Thyroid gland (tissue), 4 donors: ENCODE measurements at regions not wholly inside any gene's neighbourhood (a gene's known extent, or its start where the extent isn't known, plus 50 kb on each side); places are given as distances from the start of the nearest gene placed in this dataset.
A peak's percentile ranks its signal among the peaks of the same experiment; 100 is the strongest.

Experiments used
- DNase-seq, 2 donors: peaks; one replicate each; pipeline ENCODE4 v3.0.0-alpha.2; 2019
- H3K27ac ChIP-seq, 3 donors: fragments of 200-600 bp; sonication (generic); 1 replicate in 2 of 3; 2 replicates in 1 of 3; pipeline ENCODE4 v1.5.1; 2016 to 2019; ENCODE audit warnings: mild to moderate bottlenecking in 1 of 3, moderate library complexity in 1 of 3
- H3K27me3 ChIP-seq: fragments of 200-600 bp; sonication (generic); one replicate; pipeline ENCODE4 v1.5.1; 2019
- H3K36me3 ChIP-seq, 2 donors: fragments of 200-600 bp; sonication (generic); one replicate each; pipeline ENCODE4 v1.5.1; 2016 to 2019
- H3K4me1 ChIP-seq, 2 donors: fragments of 200-600 bp; sonication (generic); one replicate each; pipeline ENCODE4 v1.5.1; 2017 to 2019
- H3K4me3 ChIP-seq, 3 donors: fragments of 200-600 bp; sonication (generic); replicated peaks in 1 of 3; 1 replicate in 2 of 3; 2 replicates in 1 of 3; pipeline ENCODE4 v1.5.1; 2016; ENCODE audit warnings: mild to moderate bottlenecking in 1 of 3
- H3K9me3 ChIP-seq: fragments of 200-600 bp; sonication (generic); one replicate; pipeline ENCODE4 v1.5.1; 2017
- CTCF ChIP-seq, 6 experiments: fragments of 200-600 bp in 3 of 6; fragments of 450-650 bp in 3 of 6; sonication (generic) in 3 of 6; IDR thresholded peaks; one replicate each; pipeline ENCODE4 v1.5.1; 2016 to 2019; ENCODE audit warnings: antibody characterized with exemption in 6 of 6, mild to moderate bottlenecking in 2 of 6, inconsistent platforms in 1 of 6, moderate library complexity in 1 of 6
- POLR2A ChIP-seq, 2 donors: fragments of 450-650 bp; IDR thresholded peaks; one replicate each; pipeline ENCODE4 v1.6.1; 2017; ENCODE audit warnings: antibody characterized with exemption in 2 of 2, mild to moderate bottlenecking in 2 of 2, moderate library complexity in 1 of 2
- WGBS, 2 donors: methylation state at CpG; one replicate each; pipeline ENCODE4 v1.1.5; 2017; 5-methylcytosine and 5-hydroxymethylcytosine counted together
- intact Hi-C: fragments of 100-400 bp; cut with DNase I; formaldehyde crosslinking; loops from one replicate; pipeline ENCODE4 v1.15.1; 2023

- intact Hi-C loops, result no loop called here
- 79 to 91% methylated on average over 4 of the region's 4 CpGs for WGBS, 2 donors
- TF ChIP-seq CTCF (IDR thresholded peaks at IDR 0.05) (no peak), POLR2A (IDR thresholded peaks at IDR 0.05) (no peak)
- Histone ChIP-seq H3K4me3 (no peak overlapping the region), H3K36me3 (no peaks in the 10 kb centered on the region), H3K4me1 (no peaks in the 10 kb centered on the region), H3K27me3 (no peaks in the 10 kb centered on the region), H3K27ac (no peak overlapping the region), H3K9me3 (no peaks in the 10 kb centered on the region)
- DNase-seq, result no peak
Measured at GRCh38 chr12:58242796-58243630, 301.6 kb downstream of the ATP23 start.

- Histone ChIP-seq H3K36me3 (no peaks in the 10 kb centered on the region), H3K9me3 (no peaks in the 10 kb centered on the region), H3K4me1 (no peaks in the 10 kb centered on the region), H3K27me3 (no peaks in the 10 kb centered on the region), H3K4me3 (no peak overlapping the region), H3K27ac (no peak overlapping the region)
- no peak for DNase-seq
- no peak for TF ChIP-seq POLR2A (IDR thresholded peaks at IDR 0.05)
- no peak for TF ChIP-seq CTCF (IDR thresholded peaks at IDR 0.05)
- intact Hi-C loops, result no loop called here
- WGBS, 2 donors, result 89 to 94% methylated on average over 4 of the region's 4 CpGs
Measured at GRCh38 chr12:58247633-58248032, 306.3 kb downstream of the ATP23 start.

GRCh38 chr12:58248599-58248998 lies 307.2 kb downstream of the ATP23 start:
- Histone ChIP-seq H3K27me3 (no peaks in the 10 kb centered on the region), H3K9me3 (no peaks in the 10 kb centered on the region), H3K27ac (no peak overlapping the region), H3K4me1 (no peaks in the 10 kb centered on the region), H3K4me3 (no peak overlapping the region), H3K36me3 (no peaks in the 10 kb centered on the region)
- WGBS, 2 donors, result 86 to 87% methylated on average over 3 of the region's 3 CpGs
- DNase-seq, result no peak
- TF ChIP-seq CTCF (IDR thresholded peaks at IDR 0.05) (no peak), POLR2A (IDR thresholded peaks at IDR 0.05) (no peak)
- intact Hi-C loops, result no loop called here

- Histone ChIP-seq H3K27me3 (no peaks in the 10 kb centered on the region), H3K9me3 (no peaks in the 10 kb centered on the region), H3K4me3 (no peak overlapping the region), H3K4me1 (no peaks in the 10 kb centered on the region), H3K36me3 (no peaks in the 10 kb centered on the region), H3K27ac (no peak overlapping the region)
- DNase-seq, result peak; percentile 2 to 4
- 73 to 83% methylated on average over 2 of the region's 2 CpGs for WGBS, 2 donors
- intact Hi-C loops, result no loop called here
- TF ChIP-seq CTCF (IDR thresholded peaks at IDR 0.05) (no peak), POLR2A (IDR thresholded peaks at IDR 0.05) (no peak)
Measured at GRCh38 chr12:58249610-58250009, 308.2 kb downstream of the ATP23 start.

- no peak overlapping the region for H3K27ac ChIP-seq
- no peaks in the 10 kb centered on the region for H3K4me1 ChIP-seq
- H3K36me3 ChIP-seq, result no peaks in the 10 kb centered on the region
- no peak for DNase-seq
- intact Hi-C loops, result no loop called here
- no peaks in the 10 kb centered on the region for H3K27me3 ChIP-seq
- TF ChIP-seq POLR2A (IDR thresholded peaks at IDR 0.05) (no peak), CTCF (IDR thresholded peaks at IDR 0.05) (no peak)
- 83 to 84% methylated on average over 5 of the region's 5 CpGs for WGBS, 2 donors
- H3K4me3 ChIP-seq, result no peak overlapping the region
- no peaks in the 10 kb centered on the region for H3K9me3 ChIP-seq
Measured at GRCh38 chr12:58250077-58250476, 308.7 kb downstream of the ATP23 start.
